ENCODE measurements at regions not wholly inside any gene's neighbourhood (a gene's known extent, or its start where the extent isn't known, plus 50 kb on each side); places are given as distances from the start of the nearest gene placed in this dataset.

- no peaks in the 10 kb centered on the region for H3K4me1 ChIP-seq (replicated peaks in 1 of 2; ENCODE audit: control insufficient read depth in 2 of 2, insufficient read depth in 2 of 2, low read length in 2 of 2)
- no peak for DNase-seq (ENCODE audit: extremely low read depth in 1 of 4, low spot score in 3 of 4)
- intact Hi-C loops (cut with micrococcal nuclease): no loop called here
- no peaks in the 10 kb centered on the region for H3K9me1 ChIP-seq (ENCODE audit: control insufficient read depth, insufficient read depth, low read length)
- in situ Hi-C loops (cut with MboI): no loop called here
- no peak overlapping the region for H3K9ac ChIP-seq (ENCODE audit: insufficient read depth in 1 of 2, low read depth in 2 of 2, low read length in 2 of 2)
- H3K36me3 ChIP-seq (ENCODE audit: control insufficient read depth, insufficient read depth, low read length): no peaks in the 10 kb centered on the region
- no TSS peak for BruUV-seq (replicated peaks)
- ChIA-PET CTCF (ENCODE audit: low intra/inter-chr PET ratio) (no interaction called here), POLR2A (no interaction called here)
- no peaks in the 10 kb centered on the region for H3K27me3 ChIP-seq (ENCODE audit: control insufficient read depth in 2 of 2, insufficient read depth in 2 of 2, low read length in 2 of 2)
- no peak for ATAC-seq
- H3K79me2 ChIP-seq (ENCODE audit: control insufficient read depth, insufficient read depth, low read length): no peaks in the 10 kb centered on the region
- no peaks in the 10 kb centered on the region for H4K20me1 ChIP-seq (replicated peaks; ENCODE audit: control insufficient read depth, insufficient read depth, low read length)
- FAIRE-seq: no peak
- no peak for TF ChIP-seq CEBPB (tag; IDR thresholded peaks at IDR 0.05)
- TF ChIP-seq KLF6 (CRISPR knock-in tag; IDR thresholded peaks at IDR 0.05; ENCODE audit: borderline replicate concordance): no peak
- no peak for TF ChIP-seq SMAD3 (CRISPR knock-in tag; conservative IDR thresholded peaks at IDR 0.05)
- TF ChIP-seq SAFB2 (IDR thresholded peaks at IDR 0.05; ENCODE audit: borderline replicate concordance, low read depth, low read length, severe bottlenecking): no peak
- TF ChIP-seq CHD4 (IDR thresholded peaks at IDR 0.05; ENCODE audit: insufficient read depth, insufficient replicate concordance, low read depth, low read length, poor library complexity, severe bottlenecking): no peak
- no peak for TF ChIP-seq SMARCB1 (IDR thresholded peaks at IDR 0.05; ENCODE audit: insufficient read length, low read depth)
- no peak overlapping the region for H2AFZ ChIP-seq (ENCODE audit: low read depth, low read length)
- H3K9me3 ChIP-seq (replicated peaks; ENCODE audit: control insufficient read depth, insufficient read depth, low read depth, low read length): no peaks in the 10 kb centered on the region
- no peak overlapping the region for H3K4me3 ChIP-seq
- no peak overlapping the region for H3K27ac ChIP-seq (ENCODE audit: extremely low read depth, low read depth, low read length)
- H3K4me2 ChIP-seq (ENCODE audit: insufficient read depth, low read length): no peak overlapping the region
These were observed 206.8 kb downstream of the TXNL1 start for GRCh38 chr18:56431551-56431950.

DNA sequence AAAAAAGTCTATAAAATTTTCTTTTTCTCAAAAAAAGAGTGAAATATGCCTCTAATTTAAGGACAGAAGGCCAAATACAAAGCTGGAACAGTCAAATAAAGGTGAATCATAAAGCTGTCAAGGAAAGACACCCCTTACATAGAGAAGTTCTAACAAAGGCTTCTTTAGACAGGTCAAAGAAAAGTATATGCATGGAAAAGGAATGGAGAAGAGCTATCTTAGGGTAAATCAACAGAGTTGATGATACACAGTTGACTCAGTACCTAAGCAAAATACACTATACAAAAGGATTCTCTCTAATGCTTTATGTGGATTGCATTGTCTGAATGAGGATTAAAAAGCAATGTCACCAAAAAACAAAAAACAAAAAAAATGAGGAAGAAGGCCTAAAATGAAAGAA lies 214.8 kb downstream of the TXNL1 start:
- FAIRE-seq: no peak
- ChIA-PET CTCF (ENCODE audit: low intra/inter-chr PET ratio) (no interaction called here), POLR2A (no interaction called here)
- Histone ChIP-seq H3K9ac (ENCODE audit: insufficient read depth in 1 of 2, low read depth in 2 of 2, low read length in 2 of 2) (no peak overlapping the region), H3K36me3 (ENCODE audit: control insufficient read depth, insufficient read depth, low read length) (no peaks in the 10 kb centered on the region), H2AFZ (ENCODE audit: low read depth, low read length) (no peak overlapping the region), H3K27ac (ENCODE audit: extremely low read depth, low read depth, low read length) (no peak overlapping the region), H3K4me1 (replicated peaks in 1 of 2; ENCODE audit: control insufficient read depth in 2 of 2, insufficient read depth in 2 of 2, low read length in 2 of 2) (no peaks in the 10 kb centered on the region), H3K4me2 (ENCODE audit: insufficient read depth, low read length) (no peak overlapping the region), H4K20me1 (replicated peaks; ENCODE audit: control insufficient read depth, insufficient read depth, low read length) (no peaks in the 10 kb centered on the region), H3K9me1 (ENCODE audit: control insufficient read depth, insufficient read depth, low read length) (no peaks in the 10 kb centered on the region), H3K9me3 (replicated peaks; ENCODE audit: control insufficient read depth, insufficient read depth, low read depth, low read length) (no peaks in the 10 kb centered on the region), H3K27me3 (ENCODE audit: control insufficient read depth in 2 of 2, insufficient read depth in 2 of 2, low read length in 2 of 2) (no peaks in the 10 kb centered on the region), H3K4me3 (no peak overlapping the region), H3K79me2 (ENCODE audit: control insufficient read depth, insufficient read depth, low read length) (no peaks in the 10 kb centered on the region)
- in situ Hi-C loops (cut with MboI) (no loop called here), intact Hi-C loops (cut with micrococcal nuclease) (no loop called here)
- no peak for DNase-seq (ENCODE audit: extremely low read depth in 1 of 4, low spot score in 3 of 4)
- TF ChIP-seq NONO (IDR thresholded peaks at IDR 0.05; ENCODE audit: low read depth in 2 of 2, low read length in 1 of 2) (no peak), NFIC (IDR thresholded peaks at IDR 0.05) (no peak), XRCC4 (IDR thresholded peaks at IDR 0.05; ENCODE audit: extremely low read depth, insufficient read depth, insufficient read length) (no peak), HMBOX1 (IDR thresholded peaks at IDR 0.05) (no peak), DACH1 (IDR thresholded peaks at IDR 0.05; ENCODE audit: partially characterized antibody) (no peak), HCFC1 (IDR thresholded peaks at IDR 0.05; ENCODE audit: low read depth, low read length) (no peak), RBM15 (IDR thresholded peaks at IDR 0.05; ENCODE audit: insufficient read depth, low read length) (no peak), HDAC8 (tag; IDR thresholded peaks at IDR 0.05) (no peak), HNRNPLL (IDR thresholded peaks at IDR 0.05; ENCODE audit: low read depth, low read length, poor library complexity, severe bottlenecking) (no peak), SPI1 (IDR thresholded peaks at IDR 0.05; ENCODE audit: borderline replicate concordance, low read depth, low read length) (no peak), HNRNPH1 (optimal IDR thresholded peaks at IDR 0.05; ENCODE audit: low read depth, low read length) (no peak)
- TF ChIP-seq, protein P1, sequence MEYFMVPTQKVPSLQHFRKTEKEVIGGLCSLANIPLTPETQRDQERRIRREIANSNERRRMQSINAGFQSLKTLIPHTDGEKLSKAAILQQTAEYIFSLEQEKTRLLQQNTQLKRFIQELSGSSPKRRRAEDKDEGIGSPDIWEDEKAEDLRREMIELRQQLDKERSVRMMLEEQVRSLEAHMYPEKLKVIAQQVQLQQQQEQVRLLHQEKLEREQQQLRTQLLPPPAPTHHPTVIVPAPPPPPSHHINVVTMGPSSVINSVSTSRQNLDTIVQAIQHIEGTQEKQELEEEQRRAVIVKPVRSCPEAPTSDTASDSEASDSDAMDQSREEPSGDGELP (CRISPR knock-in tag; IDR thresholded peaks at IDR 0.05; ENCODE audit: borderline replicate concordance): no peak
- no TSS peak for BruUV-seq (replicated peaks)
- no peak for ATAC-seq
